HT-29 (cell line): ENCODE measurements at regions not wholly inside any gene's neighbourhood (a gene's known extent, or its start where the extent isn't known, plus 50 kb on each side); places are given as distances from the start of the nearest gene placed in this dataset.
A peak's percentile ranks its signal among the peaks of the same experiment; 100 is the strongest.

Source experiments
- DNase-seq: peaks from one replicate; pipeline ENCODE4 v3.0.0-alpha.2; 2015; ENCODE audit warnings: low spot score

GRCh38 chr6:164037171-164037870 is 622.8 kb downstream of the QKI start:
- no peak for DNase-seq

- DNase-seq = peak; percentile 2
Observed at GRCh38 chr6:164035900-164036485, 621.5 kb downstream of the QKI start.

GRCh38 chr6:164034602-164035140 is 620.2 kb downstream of the QKI start:
- no peak for DNase-seq

- no peak for DNase-seq
Observed at GRCh38 chr6:164025180-164025579, 610.7 kb downstream of the QKI start.

GRCh38 chr6:164023535-164023934 is 609.0 kb downstream of the QKI start:
- DNase-seq = no peak

- DNase-seq = no peak
Observed at GRCh38 chr6:164022632-164023031, 608.1 kb downstream of the QKI start.

- DNase-seq = no peak
Observed at GRCh38 chr6:164021589-164022250, 607.2 kb downstream of the QKI start.

GRCh38 chr6:164020142-164020541 is 605.6 kb downstream of the QKI start:
- DNase-seq = no peak

GRCh38 chr6:164018133-164018532 is 603.6 kb downstream of the QKI start:
- DNase-seq = no peak

- DNase-seq = no peak
Observed at GRCh38 chr6:164016056-164016455, 601.5 kb downstream of the QKI start.

GRCh38 chr6:164015088-164015484 is 600.6 kb downstream of the QKI start:
- DNase-seq = no peak

GRCh38 chr6:164014346-164015087 is 600.0 kb downstream of the QKI start:
- no peak for DNase-seq

GRCh38 chr6:164013480-164014208 is 599.1 kb downstream of the QKI start:
- DNase-seq = no peak

GRCh38 chr6:164011321-164011720 is 596.8 kb downstream of the QKI start:
- no peak for DNase-seq

GRCh38 chr6:164010441-164011103 is 596.1 kb downstream of the QKI start:
- DNase-seq = no peak

- no peak for DNase-seq
Observed at GRCh38 chr6:164008902-164009301, 594.4 kb downstream of the QKI start.

- DNase-seq = no peak
Observed at GRCh38 chr6:164007881-164008280, 593.4 kb downstream of the QKI start.

GRCh38 chr6:164006459-164006858 is 591.9 kb downstream of the QKI start:
- no peak for DNase-seq

- DNase-seq = no peak
Observed at GRCh38 chr6:164005004-164005711, 590.6 kb downstream of the QKI start.

- no peak for DNase-seq
Observed at GRCh38 chr6:164000276-164000675, 585.8 kb downstream of the QKI start.
